NT2/D1 (cell line): ENCODE measurements at regions not wholly inside any gene's neighbourhood (a gene's known extent, or its start where the extent isn't known, plus 50 kb on each side); places are given as distances from the start of the nearest gene placed in this dataset.

ENCODE experiments used
- DNase-seq: peaks from one replicate; pipeline ENCODE4 v3.0.0-alpha.2; 2011; ENCODE audit warnings: low read depth, low spot score
- H3K27me3 ChIP-seq: 2 replicates; pipeline ENCODE4 v1.6.0; 2011; ENCODE audit warnings: mild to moderate bottlenecking; ENCODE audit not compliant: insufficient read length, insufficient read depth
- H3K36me3 ChIP-seq: 2 replicates; pipeline ENCODE4 v1.6.1; 2011; ENCODE audit warnings: mild to moderate bottlenecking, low read length, mixed read lengths; ENCODE audit not compliant: insufficient read depth, insufficient read length
- H3K4me1 ChIP-seq: 2 replicates; pipeline ENCODE4 v1.5.1; 2011; ENCODE audit not compliant: insufficient read depth, insufficient read length
- H3K4me3 ChIP-seq: 2 replicates; pipeline ENCODE4 v1.5.1; 2011; ENCODE audit warnings: low read depth; ENCODE audit not compliant: insufficient read length
- H3K9ac ChIP-seq: 2 replicates; pipeline ENCODE4 v1.6.0; 2011; ENCODE audit warnings: low read depth; ENCODE audit not compliant: insufficient read length
- H3K9me3 ChIP-seq: 2 replicates; pipeline ENCODE4 v1.5.1; 2011; ENCODE audit warnings: mild to moderate bottlenecking, low read length; ENCODE audit not compliant: insufficient read depth
- SUZ12 ChIP-seq: IDR thresholded peaks from 2 replicates; pipeline ENCODE4 v1.6.1; 2011; ENCODE audit not compliant: insufficient read length, insufficient read depth; ENCODE audit errors: extremely low read depth
- YY1 ChIP-seq: IDR thresholded peaks from 2 replicates; pipeline ENCODE4 v1.6.1; 2011; ENCODE audit not compliant: insufficient read length, insufficient read depth
- ZNF274 ChIP-seq: IDR thresholded peaks from 2 replicates; pipeline ENCODE4 v1.6.1; 2011; ENCODE audit warnings: mild to moderate bottlenecking, low read depth, low read length

DNA sequence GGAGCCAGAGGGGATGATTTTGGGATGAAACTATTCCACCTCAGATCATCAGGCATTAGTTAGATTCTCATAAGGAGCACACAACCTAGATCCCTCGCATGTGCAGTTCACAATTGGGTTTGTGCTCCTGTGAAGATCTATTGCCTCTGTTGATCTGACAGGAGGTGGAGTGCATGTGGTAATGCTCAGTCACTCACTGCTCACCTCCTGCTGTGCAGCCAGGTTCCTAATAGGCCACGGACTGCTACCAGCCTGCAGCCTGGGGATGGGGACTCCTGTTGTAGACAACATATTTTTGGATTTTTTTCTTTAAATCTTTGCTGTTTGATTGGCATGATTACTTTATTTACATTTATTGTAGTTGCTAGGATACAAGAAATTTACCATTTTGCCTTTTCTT lies 765.0 kb downstream of the INHBA start:
- Histone ChIP-seq H3K9me3 (peaks cover 8% of the 10 kb centered on the region), H3K36me3 (no peaks in the 10 kb centered on the region), H3K27me3 (no peaks in the 10 kb centered on the region), H3K4me1 (no peaks in the 10 kb centered on the region), H3K4me3 (no peak overlapping the region), H3K9ac (no peak overlapping the region)
- DNase-seq = no peak
- TF ChIP-seq YY1 (no peak), SUZ12 (no peak), ZNF274 (no peak)

DNA sequence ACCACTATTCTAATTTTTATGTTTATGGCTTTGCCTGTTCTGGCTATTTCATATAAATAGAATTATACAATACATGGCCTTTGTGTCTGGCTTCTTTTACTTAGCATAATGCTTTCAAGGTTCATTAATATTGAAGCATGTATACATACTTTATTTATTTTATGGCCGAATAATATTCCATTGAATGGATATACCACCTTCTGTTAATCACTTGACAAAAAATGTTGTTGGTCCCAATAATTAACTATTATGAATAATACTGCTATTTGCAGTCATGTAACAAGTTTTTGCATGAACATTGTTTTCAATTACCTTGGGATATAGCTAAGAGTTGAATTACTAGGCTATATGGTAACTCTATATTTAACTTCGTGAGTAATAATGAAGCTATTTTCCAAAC lies 767.5 kb downstream of the INHBA start:
- peaks cover 8% of the 10 kb centered on the region for H3K9me3 ChIP-seq
- no peak overlapping the region for H3K4me3 ChIP-seq
- no peak for TF ChIP-seq ZNF274
- TF ChIP-seq YY1 = no peak
- TF ChIP-seq SUZ12 = no peak
- no peaks in the 10 kb centered on the region for H3K27me3 ChIP-seq
- no peak overlapping the region for H3K9ac ChIP-seq
- H3K4me1 ChIP-seq = no peaks in the 10 kb centered on the region
- no peak for DNase-seq
- H3K36me3 ChIP-seq = no peaks in the 10 kb centered on the region

DNA sequence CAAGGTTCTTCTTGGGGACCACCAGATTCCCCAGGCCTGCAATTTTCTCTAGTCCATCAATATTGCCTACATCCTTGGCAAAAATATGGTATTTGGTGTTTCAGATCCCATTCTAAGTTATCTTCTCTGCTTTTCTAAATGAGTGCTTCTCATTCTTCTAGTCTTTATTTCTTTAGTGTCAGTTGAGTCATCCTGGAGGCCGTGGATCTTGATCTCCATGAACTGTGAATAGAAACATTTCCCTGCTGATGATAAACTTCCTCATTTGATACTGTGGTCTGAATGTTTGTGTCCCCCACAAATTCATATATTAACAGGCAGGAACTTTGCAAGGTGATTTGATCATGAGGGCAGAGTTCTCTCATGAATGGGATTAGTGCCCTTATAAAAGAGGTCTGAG lies 779.3 kb downstream of the INHBA start:
- TF ChIP-seq YY1 = no peak
- TF ChIP-seq ZNF274 = no peak
- no peak for TF ChIP-seq SUZ12
- Histone ChIP-seq H3K4me1 (no peaks in the 10 kb centered on the region), H3K9me3 (no peaks in the 10 kb centered on the region; the same call in 1 of the 2 replicates), H3K27me3 (no peaks in the 10 kb centered on the region), H3K4me3 (no peak overlapping the region), H3K9ac (no peak overlapping the region), H3K36me3 (no peaks in the 10 kb centered on the region)
- DNase-seq = no peak

DNA sequence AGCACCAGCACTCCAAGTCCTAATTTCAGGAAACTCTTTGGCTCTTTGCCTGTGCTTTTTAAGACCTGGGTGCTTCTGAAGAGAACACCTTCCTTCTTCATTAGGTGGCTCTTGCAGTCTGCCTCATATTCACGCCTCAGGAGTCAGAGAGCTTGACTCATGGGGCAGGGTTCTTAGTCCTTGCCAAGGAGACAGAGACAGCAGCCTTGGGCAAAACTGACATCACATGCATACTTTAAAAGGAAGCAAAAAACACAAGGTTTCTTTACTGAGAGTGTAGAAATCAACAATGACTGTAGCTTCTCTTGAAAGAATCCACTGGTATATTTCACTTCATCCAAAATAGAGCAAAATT lies 780.6 kb downstream of the INHBA start:
- DNase-seq = no peak
- Histone ChIP-seq H3K9me3 (no peaks in the 10 kb centered on the region; the same call in 1 of the 2 replicates), H3K9ac (no peak overlapping the region), H3K27me3 (no peaks in the 10 kb centered on the region), H3K4me1 (no peaks in the 10 kb centered on the region), H3K4me3 (no peak overlapping the region), H3K36me3 (no peaks in the 10 kb centered on the region)
- TF ChIP-seq ZNF274 (no peak), YY1 (no peak), SUZ12 (no peak)

DNA sequence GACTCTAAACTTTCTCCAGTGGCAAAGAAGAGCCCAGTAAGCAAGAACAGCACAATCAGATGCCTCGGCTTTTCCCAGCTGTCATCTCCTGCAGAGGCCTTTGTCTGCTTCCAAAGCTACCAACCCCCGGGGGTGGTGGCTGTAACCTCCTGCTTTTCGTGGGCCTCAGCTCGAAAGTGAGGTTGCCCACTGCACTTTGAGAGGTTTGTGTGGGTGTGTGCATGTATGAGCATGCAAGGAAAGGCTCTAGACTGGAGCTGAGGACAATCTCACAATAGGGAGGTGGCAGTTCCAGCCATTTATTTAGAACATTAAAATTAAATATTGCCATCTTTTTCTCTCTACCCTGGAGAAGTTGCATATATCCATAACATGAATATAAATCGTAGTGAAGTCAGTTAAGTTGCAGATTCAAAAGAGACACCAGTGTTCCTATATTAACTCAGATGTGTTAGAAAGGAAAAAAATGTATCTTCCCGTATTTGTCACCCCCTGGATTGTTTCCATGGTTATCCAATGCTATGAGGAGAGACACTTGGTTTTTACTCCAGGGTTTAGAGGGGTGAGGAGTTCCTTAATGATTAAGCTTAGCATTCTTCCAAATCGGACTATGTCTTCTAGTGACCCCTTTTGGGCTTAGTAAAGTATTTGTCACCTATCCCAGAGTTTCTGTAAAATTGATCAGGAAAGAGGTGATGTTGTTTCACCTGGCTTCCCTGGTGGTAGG lies 781.1 kb downstream of the INHBA start:
- H3K4me3 ChIP-seq = no peak overlapping the region
- no peaks in the 10 kb centered on the region; the same call in 1 of the 2 replicates for H3K9me3 ChIP-seq
- no peak for DNase-seq
- TF ChIP-seq YY1 (no peak), SUZ12 (no peak), ZNF274 (no peak)
- no peaks in the 10 kb centered on the region for H3K27me3 ChIP-seq
- no peaks in the 10 kb centered on the region for H3K4me1 ChIP-seq
- no peak overlapping the region for H3K9ac ChIP-seq
- no peaks in the 10 kb centered on the region for H3K36me3 ChIP-seq

DNA sequence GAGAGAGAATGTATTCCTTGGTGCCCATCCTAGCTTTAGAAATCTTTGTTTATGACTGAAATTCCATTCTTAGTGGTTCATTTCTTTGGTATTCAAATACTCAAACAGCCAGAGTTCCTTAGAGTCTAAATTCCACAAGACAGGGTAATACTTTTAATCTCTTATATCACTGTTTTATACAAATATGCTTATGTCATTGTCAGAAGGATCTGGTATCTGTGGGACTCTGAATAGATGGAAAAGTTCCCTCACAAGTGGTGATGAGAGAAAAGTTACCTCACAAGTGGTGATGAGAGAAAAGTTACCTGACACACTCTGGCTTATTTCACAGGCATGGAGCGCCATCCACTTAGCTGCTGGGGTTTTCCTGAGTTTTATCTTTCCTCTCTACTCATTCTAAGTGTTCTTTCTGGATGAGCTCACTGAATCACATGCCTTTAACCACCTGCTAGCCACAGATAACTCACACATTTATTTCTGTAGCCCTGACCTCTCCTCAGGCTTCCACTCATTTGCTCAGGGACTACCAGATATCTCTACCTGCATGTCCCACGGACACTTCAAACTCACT lies 784.0 kb downstream of the SUGCT start:
- Histone ChIP-seq H3K9ac (no peak overlapping the region), H3K36me3 (no peaks in the 10 kb centered on the region), H3K9me3 (no peaks in the 10 kb centered on the region), H3K27me3 (no peaks in the 10 kb centered on the region), H3K4me3 (no peak overlapping the region), H3K4me1 (no peaks in the 10 kb centered on the region)
- TF ChIP-seq ZNF274 (no peak), SUZ12 (no peak), YY1 (no peak)
- no peak for DNase-seq

DNA sequence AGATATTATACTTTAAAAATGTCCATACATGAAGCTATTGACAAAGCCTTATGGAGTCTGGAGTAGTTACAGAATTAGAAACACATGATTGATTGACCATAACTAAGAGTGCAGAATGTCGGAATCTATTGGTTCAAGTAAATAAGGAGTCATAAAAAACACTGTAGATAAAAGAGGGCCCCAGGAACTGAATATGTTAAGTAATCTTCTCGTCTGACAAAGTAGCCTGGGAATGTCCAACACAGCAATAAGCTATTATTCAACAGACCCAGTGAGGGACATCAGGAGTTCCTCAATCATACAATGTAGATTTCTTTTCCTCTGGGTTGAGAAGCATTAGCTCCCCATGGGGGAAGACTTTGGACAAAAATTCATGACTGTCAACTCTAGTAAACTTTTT lies 782.0 kb downstream of the SUGCT start:
- Histone ChIP-seq H3K4me1 (no peaks in the 10 kb centered on the region), H3K9ac (no peak overlapping the region), H3K27me3 (no peaks in the 10 kb centered on the region), H3K36me3 (no peaks in the 10 kb centered on the region), H3K9me3 (no peaks in the 10 kb centered on the region), H3K4me3 (no peak overlapping the region)
- DNase-seq = no peak
- TF ChIP-seq ZNF274 = no peak
- no peak for TF ChIP-seq YY1
- TF ChIP-seq SUZ12 = no peak
